HepG2 (cell line): ENCODE measurements at regions not wholly inside any gene's neighbourhood (a gene's known extent, or its start where the extent isn't known, plus 50 kb on each side); places are given as distances from the start of the nearest gene placed in this dataset.

Source experiments
- POLR2AphosphoS5 ChIP-seq: IDR thresholded peaks from 2 replicates; pipeline ENCODE4 v1.6.1; 2012; ENCODE audit warnings: low read depth, low read length
- ZBED4 ChIP-seq: sonication (generic); formaldehyde crosslinking; IDR thresholded peaks from 2 replicates; pipeline ENCODE4 v1.4.0; 2020; ENCODE audit warnings: missing genetic modification reagents, borderline replicate concordance

- TF ChIP-seq ZBED4 (CRISPR knock-in tag), result no peak
- no peak for TF ChIP-seq POLR2AphosphoS5
These were observed 326.3 kb downstream of the UACA start for GRCh38 chr15:70437089-70437488.
